OCI-LY7 (cell line): ENCODE measurements at regions not wholly inside any gene's neighbourhood (a gene's known extent, or its start where the extent isn't known, plus 50 kb on each side); places are given as distances from the start of the nearest gene placed in this dataset.

Experiments used
- BruUV-seq: library from RNA; stranded (reverse); fragments of 400-500 nt; replicated peaks from 2 replicates; lab custom pipeline; 2021; lab: Mats Ljungman, UMichigan
- CTCF ChIA-PET: fragments of 300-600 bp; sonication (Branson Sonifier 250); formaldehyde crosslinking; loops from one replicate; lab custom pipeline; 2022; ENCODE audit warnings: antibody characterized with exemption; ENCODE audit not compliant: unreplicated experiment; lab: Charles Lee
- POLR2A ChIA-PET: fragments of 300-600 bp; sonication (Branson Sonifier 250); formaldehyde crosslinking; loops from one replicate; lab custom pipeline; 2022; ENCODE audit warnings: antibody characterized with exemption; lab: Charles Lee
- DNase-seq: peaks from one replicate; pipeline ENCODE4 v3.0.0-alpha.2; 2015; ENCODE audit warnings: low spot score
- H2AFZ ChIP-seq: fragments of 200-600 bp; sonication (generic), shearing (Covaris generic); 2 replicates; pipeline ENCODE4 v1.6.1; 2014; ENCODE audit warnings: mild to moderate bottlenecking, antibody characterized with exemption, low read length, moderate library complexity
- H3K27ac ChIP-seq: fragments of 200-600 bp; sonication (generic); 2 replicates; pipeline ENCODE4 v1.5.1; 2014; ENCODE audit warnings: mixed run types, low read depth, mild to moderate bottlenecking, moderate library complexity, low read length, inconsistent platforms; ENCODE audit not compliant: poor library complexity, severe bottlenecking
- H3K36me3 ChIP-seq: fragments of 200-600 bp; sonication (generic); 2 replicates; pipeline ENCODE4 v1.6.1; 2014; ENCODE audit warnings: mild to moderate bottlenecking, antibody characterized with exemption, low read length, moderate library complexity, mixed read lengths; ENCODE audit not compliant: insufficient read depth
- H3K4me1 ChIP-seq: fragments of 200-600 bp; sonication (generic); 2 replicates; pipeline ENCODE4 v1.5.1; 2014; ENCODE audit warnings: mild to moderate bottlenecking, low read length; ENCODE audit not compliant: insufficient read depth, poor library complexity, severe bottlenecking
- H3K4me2 ChIP-seq: fragments of 200-600 bp; sonication (generic); 2 replicates; pipeline ENCODE4 v1.6.1; 2014; ENCODE audit warnings: mild to moderate bottlenecking, low read length
- H3K4me3 ChIP-seq: fragments of 200-600 bp; sonication (generic); 2 replicates; pipeline ENCODE4 v1.5.1; 2014; ENCODE audit warnings: mild to moderate bottlenecking, low read depth, low read length; ENCODE audit not compliant: poor library complexity, severe bottlenecking
- H3K79me2 ChIP-seq: fragments of 200-600 bp; sonication (generic); 2 replicates; pipeline ENCODE4 v1.6.1; 2016; ENCODE audit warnings: low read depth, mild to moderate bottlenecking, low read length, moderate library complexity, mixed read lengths; ENCODE audit not compliant: insufficient read depth
- H3K9me2 ChIP-seq: fragments of 200-600 bp; sonication (generic); 2 replicates; pipeline ENCODE4 v1.6.1; 2016; ENCODE audit warnings: mild to moderate bottlenecking, low read length, mixed read lengths; ENCODE audit not compliant: insufficient read depth
- H3K9me3 ChIP-seq: fragments of 200-600 bp; sonication (generic); 2 replicates; pipeline ENCODE4 v1.6.1; 2014; ENCODE audit warnings: mild to moderate bottlenecking, mixed run types, low read length, mixed read lengths
- H4K20me1 ChIP-seq: fragments of 200-600 bp; sonication (generic); 2 replicates; pipeline ENCODE4 v1.6.1; 2014; ENCODE audit warnings: mild to moderate bottlenecking, antibody characterized with exemption, low read length, moderate library complexity, mixed read lengths; ENCODE audit not compliant: insufficient read depth
- CTCF ChIP-seq: fragments of 200-600 bp; sonication (generic); conservative IDR thresholded peaks from 2 replicates; pipeline ENCODE4 v1.5.1; 2014; ENCODE audit warnings: mild to moderate bottlenecking, antibody characterized with exemption, low read length, moderate library complexity, mixed read lengths
- EZH2phosphoT487 ChIP-seq: fragments of 200-600 bp; sonication (generic); IDR thresholded peaks from 2 replicates; pipeline ENCODE4 v1.6.1; 2018; ENCODE audit warnings: low read depth, borderline replicate concordance, mild to moderate bottlenecking, mixed run types, antibody characterized with exemption, low read length, moderate library complexity, mixed read lengths
- intact Hi-C: fragments of 100-400 bp; cut with micrococcal nuclease; formaldehyde crosslinking; loops from one replicate; pipeline ENCODE4 v1.10.0; 2022; ENCODE audit not compliant: unreplicated experiment

- BruUV-seq = no TSS peak
- H3K9me3 ChIP-seq = no peaks in the 10 kb centered on the region
These were observed 532.1 kb downstream of the FBXO15 start for GRCh38 chr18:73615506-73615905.

GRCh38 chr18:73614812-73615211, 532.8 kb downstream of the FBXO15 start:
- no peak overlapping the region for H3K4me2 ChIP-seq
- H3K9me3 ChIP-seq = no peaks in the 10 kb centered on the region
- ChIA-PET POLR2A (no interaction called here), CTCF (no interaction called here)
- H3K79me2 ChIP-seq = no peaks in the 10 kb centered on the region
- H3K4me1 ChIP-seq = no peaks in the 10 kb centered on the region
- H2AFZ ChIP-seq = no peak overlapping the region
- H3K9me2 ChIP-seq = no peaks in the 10 kb centered on the region
- H3K4me3 ChIP-seq = no peak overlapping the region
- no peak for DNase-seq
- H3K36me3 ChIP-seq = no peaks in the 10 kb centered on the region
- H4K20me1 ChIP-seq = no peaks in the 10 kb centered on the region
- BruUV-seq = no TSS peak
- H3K27ac ChIP-seq = no peak overlapping the region
- TF ChIP-seq CTCF (no peak), EZH2phosphoT487 (no peak)
- intact Hi-C loops = no loop called here

More at GRCh38 chr18:73615506-73615905, 532.1 kb downstream of the FBXO15 start:
- POLR2A ChIA-PET = no interaction called here
- Histone ChIP-seq H3K27ac (no peak overlapping the region), H3K36me3 (no peaks in the 10 kb centered on the region), H3K9me2 (no peaks in the 10 kb centered on the region), H3K4me3 (no peak overlapping the region), H4K20me1 (no peaks in the 10 kb centered on the region), H3K4me2 (no peak overlapping the region), H2AFZ (no peak overlapping the region), H3K4me1 (no peaks in the 10 kb centered on the region), H3K79me2 (no peaks in the 10 kb centered on the region)
- TF ChIP-seq EZH2phosphoT487 = no peak
- no peak for TF ChIP-seq CTCF
- CTCF ChIA-PET = no interaction called here
- DNase-seq = no peak
- intact Hi-C loops = no loop called here

DNA sequence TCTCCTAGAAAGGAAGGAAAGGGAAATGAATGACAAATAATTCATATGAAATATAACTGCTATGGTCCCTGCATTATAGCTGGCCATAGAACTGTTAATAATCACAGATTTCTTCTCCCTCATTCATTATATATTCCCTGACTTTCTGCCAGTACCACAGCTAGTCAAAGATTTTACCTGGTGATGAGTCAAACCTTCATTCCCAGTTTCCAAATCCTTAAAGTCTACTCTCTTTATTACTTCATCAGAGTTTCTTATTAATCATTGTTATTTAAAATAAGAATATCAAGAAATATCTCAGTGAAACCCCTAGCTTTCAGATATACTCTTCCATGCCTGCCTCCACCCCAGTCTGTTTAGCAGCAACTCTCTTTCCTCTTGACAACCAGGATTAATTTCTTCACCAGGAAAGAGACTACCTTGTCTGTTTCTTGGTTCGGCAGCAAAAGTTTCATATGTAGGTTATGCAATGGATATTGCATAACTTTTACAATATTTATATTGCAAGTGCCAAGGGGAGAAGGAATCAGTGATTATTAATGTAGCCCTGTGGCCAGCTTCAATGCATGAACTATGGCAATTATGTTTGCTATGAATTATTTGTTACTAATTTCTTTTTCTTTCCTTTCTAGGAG, 533.8 kb downstream of the FBXO15 start:
- Histone ChIP-seq H3K4me1 (no peaks in the 10 kb centered on the region), H2AFZ (no peak overlapping the region), H3K79me2 (no peaks in the 10 kb centered on the region), H4K20me1 (no peaks in the 10 kb centered on the region), H3K4me3 (no peak overlapping the region), H3K4me2 (no peak overlapping the region), H3K27ac (no peak overlapping the region), H3K9me2 (no peaks in the 10 kb centered on the region), H3K36me3 (no peaks in the 10 kb centered on the region), H3K9me3 (no peaks in the 10 kb centered on the region)
- CTCF ChIA-PET = no interaction called here
- POLR2A ChIA-PET = no interaction called here
- intact Hi-C loops = no loop called here
- no peak for DNase-seq
- TF ChIP-seq CTCF (no peak), EZH2phosphoT487 (no peak)
- no TSS peak for BruUV-seq
